BE2C (cell line): ENCODE measurements at regions not wholly inside any gene's neighbourhood (a gene's known extent, or its start where the extent isn't known, plus 50 kb on each side); places are given as distances from the start of the nearest gene placed in this dataset.
"Not testable (repeated sequence)": the region's sequence is repeated elsewhere in the genome, so short reads cannot be mapped to it uniquely, and the experiment has no call there.

Source experiments
- DNase-seq: peaks from one replicate; pipeline ENCODE4 v3.0.0-alpha.2; 2020
- H3K27me3 ChIP-seq: fragments of 250-450 bp; sonication (Bioruptor Pico); 2 replicates; pipeline ENCODE4 v1.5.1; 2020; ENCODE audit warnings: mild to moderate bottlenecking
- H3K36me3 ChIP-seq: fragments of 250-450 bp; sonication (Bioruptor Pico); 2 replicates; pipeline ENCODE4 v1.5.1; 2020; ENCODE audit warnings: mild to moderate bottlenecking
- H3K4me1 ChIP-seq: fragments of 250-450 bp; sonication (Bioruptor Pico); 2 replicates; pipeline ENCODE4 v1.5.1; 2020
- H3K4me3 ChIP-seq: 2 replicates; pipeline ENCODE4 v1.5.1; 2011; ENCODE audit warnings: low read depth, low read length
- H3K9me3 ChIP-seq: fragments of 250-450 bp; sonication (Bioruptor Pico); 2 replicates; pipeline ENCODE4 v1.5.1; 2020
- CTCF ChIP-seq: IDR thresholded peaks from 2 replicates; pipeline ENCODE4 v1.5.1; 2012; ENCODE audit warnings: mild to moderate bottlenecking, low read depth, low read length

- Histone ChIP-seq H3K9me3 (no peaks in the 10 kb centered on the region), H3K4me3 (no peak overlapping the region), H3K27me3 (no peaks in the 10 kb centered on the region), H3K4me1 (no peaks in the 10 kb centered on the region), H3K36me3 (no peaks in the 10 kb centered on the region)
- no peak for DNase-seq
- TF ChIP-seq CTCF: no peak
These were observed 130.3 kb upstream of the LY86 start for GRCh38 chr6:6458172-6458571.

- H3K36me3 ChIP-seq, DNase-seq, H3K27me3 ChIP-seq, H3K9me3 ChIP-seq, H3K4me3 ChIP-seq, H3K4me1 ChIP-seq: not testable (repeated sequence)
These were observed 128.6 kb upstream of the LY86 start for GRCh38 chr6:6459963-6460362.

- Histone ChIP-seq H3K4me3 (no peak overlapping the region), H3K9me3 (no peaks in the 10 kb centered on the region), H3K27me3 (no peaks in the 10 kb centered on the region), H3K36me3 (no peaks in the 10 kb centered on the region), H3K4me1 (no peaks in the 10 kb centered on the region)
- no peak for DNase-seq
- TF ChIP-seq CTCF: no peak
These were observed 128.1 kb upstream of the LY86 start for GRCh38 chr6:6460416-6460815.

GRCh38 chr6:6461138-6461537, 127.4 kb upstream of the LY86 start:
- Histone ChIP-seq H3K4me3 (no peak overlapping the region), H3K36me3 (no peaks in the 10 kb centered on the region), H3K9me3 (no peaks in the 10 kb centered on the region), H3K4me1 (no peaks in the 10 kb centered on the region), H3K27me3 (no peaks in the 10 kb centered on the region)
- TF ChIP-seq CTCF: no peak
- DNase-seq: no peak

- TF ChIP-seq CTCF: no peak
- Histone ChIP-seq H3K4me3 (no peak overlapping the region), H3K4me1 (no peaks in the 10 kb centered on the region), H3K36me3 (no peaks in the 10 kb centered on the region), H3K27me3 (no peaks in the 10 kb centered on the region), H3K9me3 (no peaks in the 10 kb centered on the region)
- no peak for DNase-seq
These were observed 121.4 kb upstream of the LY86 start for GRCh38 chr6:6466967-6467761.

GRCh38 chr6:6469074-6469473, 119.4 kb upstream of the LY86 start:
- no peaks in the 10 kb centered on the region for H3K4me1 ChIP-seq
- no peak for DNase-seq
- H3K27me3 ChIP-seq: peaks cover 4% of the 10 kb centered on the region; the same call in 1 of the 2 replicates
- H3K36me3 ChIP-seq: no peaks in the 10 kb centered on the region
- TF ChIP-seq CTCF: no peak
- H3K4me3 ChIP-seq: no peak overlapping the region
- H3K9me3 ChIP-seq: no peaks in the 10 kb centered on the region
